Occipital lobe (tissue), 1 donor: ENCODE measurements at regions not wholly inside any gene's neighbourhood (a gene's known extent, or its start where the extent isn't known, plus 50 kb on each side); places are given as distances from the start of the nearest gene placed in this dataset.
"Not testable (repeated sequence)": the region's sequence is repeated elsewhere in the genome, so short reads cannot be mapped to it uniquely, and the experiment has no call there.

ENCODE experiments used
- DNase-seq: peaks from one replicate; lab custom pipeline; 2025; lab: John Stamatoyannopoulos, UW

GRCh38 chr5:68115584-68115983 lies 100.0 kb upstream of the PIK3R1 start:
- DNase-seq: no peak

- no peak for DNase-seq
Measured at GRCh38 chr5:68114378-68115040, 101.0 kb upstream of the PIK3R1 start.

- no peak for DNase-seq
Measured at GRCh38 chr5:68112658-68113057, 102.9 kb upstream of the PIK3R1 start.

GRCh38 chr5:68110894-68111293 lies 104.7 kb upstream of the PIK3R1 start:
- no peak for DNase-seq

- no peak for DNase-seq
Measured at GRCh38 chr5:68110264-68110663, 105.3 kb upstream of the PIK3R1 start.

GRCh38 chr5:68104217-68104616 lies 111.3 kb upstream of the PIK3R1 start:
- not testable (repeated sequence) for DNase-seq

- not testable (repeated sequence) for DNase-seq
Measured at GRCh38 chr5:68103297-68103696, 112.3 kb upstream of the PIK3R1 start.

- no peak for DNase-seq
Measured at GRCh38 chr5:68099327-68099726, 116.2 kb upstream of the PIK3R1 start.

GRCh38 chr5:68093455-68094159 lies 121.9 kb upstream of the PIK3R1 start:
- no peak for DNase-seq

- DNase-seq: no peak
Measured at GRCh38 chr5:68088302-68088701, 127.3 kb upstream of the PIK3R1 start.

GRCh38 chr5:68087866-68088265 lies 127.7 kb upstream of the PIK3R1 start:
- DNase-seq: no peak

GRCh38 chr5:68086857-68087256 lies 128.7 kb upstream of the PIK3R1 start:
- peak; percentile 12 for DNase-seq

GRCh38 chr5:68086439-68086838 lies 129.1 kb upstream of the PIK3R1 start:
- no peak for DNase-seq

GRCh38 chr5:68084396-68084795 lies 131.2 kb upstream of the PIK3R1 start:
- no peak for DNase-seq

- DNase-seq: no peak
Measured at GRCh38 chr5:68080282-68081050, 135.1 kb upstream of the PIK3R1 start.

GRCh38 chr5:68077349-68077894 lies 138.1 kb upstream of the PIK3R1 start:
- no peak for DNase-seq

- no peak for DNase-seq
Measured at GRCh38 chr5:68074633-68075032, 140.9 kb upstream of the PIK3R1 start.

- DNase-seq: no peak
Measured at GRCh38 chr5:68074048-68074632, 141.4 kb upstream of the PIK3R1 start.

GRCh38 chr5:68071736-68072135 lies 143.8 kb upstream of the PIK3R1 start:
- DNase-seq: no peak

GRCh38 chr5:68071282-68071632 lies 144.3 kb upstream of the PIK3R1 start:
- DNase-seq: no peak

- no peak for DNase-seq
Measured at GRCh38 chr5:68070591-68071281, 144.8 kb upstream of the PIK3R1 start.
